D721Med (cell line): ENCODE measurements at regions not wholly inside any gene's neighbourhood (a gene's known extent, or its start where the extent isn't known, plus 50 kb on each side); places are given as distances from the start of the nearest gene placed in this dataset.

Experiments used
- DNase-seq: peaks from one replicate; pipeline ENCODE4 v3.0.0; 2011; ENCODE audit warnings: low spot score; ENCODE audit not compliant: insufficient read length
- FAIRE-seq: peaks from 2 replicates; lab custom pipeline; 2011; peaks lifted over from hg19 to GRCh38; lab: Jason Lieb, UNC
- TF ChIP-seq, protein P1 (sequence below): IDR thresholded peaks from 2 replicates; pipeline ENCODE4 v1.5.1; 2012; ENCODE audit warnings: mild to moderate bottlenecking, control low read depth; ENCODE audit not compliant: insufficient read depth; ENCODE audit errors: missing control alignments

DNA sequence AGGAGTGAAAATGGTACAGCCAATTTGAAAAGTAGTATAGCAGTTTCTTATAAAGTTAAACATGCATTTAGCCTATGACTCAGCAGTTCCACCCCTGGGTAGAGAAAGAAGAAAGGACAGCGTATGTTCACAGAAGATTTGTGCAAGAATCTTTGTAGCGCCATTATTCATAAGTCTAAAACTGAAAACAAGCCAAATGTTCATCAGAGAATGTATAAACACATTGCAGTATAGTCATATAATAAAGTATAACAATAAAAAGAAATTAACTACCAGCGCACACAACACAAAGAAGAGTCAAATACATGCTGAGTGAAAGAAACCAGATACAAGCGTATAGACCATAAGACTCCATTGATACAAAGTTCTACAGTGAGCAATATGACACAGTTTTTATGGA, 294.0 kb downstream of the SAMD5 start:
- DNase-seq (no peak), FAIRE-seq (no peak)
- TF ChIP-seq, protein P1, sequence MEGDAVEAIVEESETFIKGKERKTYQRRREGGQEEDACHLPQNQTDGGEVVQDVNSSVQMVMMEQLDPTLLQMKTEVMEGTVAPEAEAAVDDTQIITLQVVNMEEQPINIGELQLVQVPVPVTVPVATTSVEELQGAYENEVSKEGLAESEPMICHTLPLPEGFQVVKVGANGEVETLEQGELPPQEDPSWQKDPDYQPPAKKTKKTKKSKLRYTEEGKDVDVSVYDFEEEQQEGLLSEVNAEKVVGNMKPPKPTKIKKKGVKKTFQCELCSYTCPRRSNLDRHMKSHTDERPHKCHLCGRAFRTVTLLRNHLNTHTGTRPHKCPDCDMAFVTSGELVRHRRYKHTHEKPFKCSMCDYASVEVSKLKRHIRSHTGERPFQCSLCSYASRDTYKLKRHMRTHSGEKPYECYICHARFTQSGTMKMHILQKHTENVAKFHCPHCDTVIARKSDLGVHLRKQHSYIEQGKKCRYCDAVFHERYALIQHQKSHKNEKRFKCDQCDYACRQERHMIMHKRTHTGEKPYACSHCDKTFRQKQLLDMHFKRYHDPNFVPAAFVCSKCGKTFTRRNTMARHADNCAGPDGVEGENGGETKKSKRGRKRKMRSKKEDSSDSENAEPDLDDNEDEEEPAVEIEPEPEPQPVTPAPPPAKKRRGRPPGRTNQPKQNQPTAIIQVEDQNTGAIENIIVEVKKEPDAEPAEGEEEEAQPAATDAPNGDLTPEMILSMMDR, result no peak

DNA sequence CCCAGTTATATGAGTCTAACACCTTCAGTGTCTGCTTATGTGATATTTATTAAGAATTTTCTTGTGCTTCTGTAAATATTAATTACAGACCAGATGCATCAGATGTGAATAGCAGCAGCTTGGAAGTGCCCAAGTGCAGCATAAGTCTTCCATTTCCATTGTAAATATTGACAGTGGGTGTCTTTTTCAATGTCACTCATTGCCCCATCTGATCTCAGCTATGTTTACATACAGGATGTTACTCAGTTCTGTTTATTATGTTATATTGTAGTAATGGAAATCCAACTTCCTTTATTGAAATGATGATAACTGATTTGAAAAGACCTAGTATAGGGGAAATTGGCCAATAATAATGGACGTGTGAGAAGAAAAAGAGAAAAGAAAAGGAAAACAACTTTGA, 296.7 kb downstream of the SAMD5 start:
- DNase-seq (no peak), FAIRE-seq (no peak)
- TF ChIP-seq, protein P1, result no peak

DNA sequence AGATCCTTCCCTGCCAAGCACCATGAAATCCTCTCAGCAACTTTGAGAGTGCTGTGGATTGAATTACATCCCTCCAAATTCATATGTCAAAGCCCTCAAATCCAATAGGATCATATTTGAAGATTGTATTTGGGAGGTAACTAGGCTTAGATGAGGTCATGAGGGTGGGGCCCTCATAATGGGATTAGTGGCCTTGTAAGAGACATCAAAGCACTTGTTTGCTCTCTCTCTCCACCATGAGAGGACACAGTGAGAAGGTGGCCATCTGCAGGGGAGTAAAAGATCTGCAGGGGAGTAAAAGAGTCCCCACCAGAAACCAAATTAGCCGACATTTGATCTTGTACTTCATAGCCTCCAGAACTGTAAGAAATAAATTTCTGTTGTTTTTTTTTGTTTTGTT, 298.2 kb downstream of the SAMD5 start:
- TF ChIP-seq, protein P1, result no peak
- no peak for DNase-seq
- FAIRE-seq, result no peak

DNA sequence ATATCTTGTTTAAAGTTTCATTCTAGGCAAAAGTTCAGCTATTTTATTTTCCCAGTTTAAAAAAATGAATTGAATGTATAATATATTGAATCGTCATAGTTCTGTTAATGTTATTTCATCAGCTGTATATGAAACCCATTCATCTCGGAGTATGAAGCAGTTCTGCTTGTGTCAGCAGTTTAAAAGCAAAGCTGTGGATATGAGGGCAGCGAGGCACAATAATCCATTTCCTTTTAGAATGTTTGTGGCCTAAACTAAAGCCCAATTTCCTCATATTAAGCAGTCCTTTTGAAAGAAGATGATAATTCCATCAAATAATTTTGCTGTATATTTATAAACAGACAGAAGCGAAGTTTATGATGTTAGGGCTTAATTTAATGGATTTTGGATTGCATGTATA, 300.1 kb downstream of the SAMD5 start:
- TF ChIP-seq, protein P1, result no peak
- no peak for DNase-seq
- no peak for FAIRE-seq

DNA sequence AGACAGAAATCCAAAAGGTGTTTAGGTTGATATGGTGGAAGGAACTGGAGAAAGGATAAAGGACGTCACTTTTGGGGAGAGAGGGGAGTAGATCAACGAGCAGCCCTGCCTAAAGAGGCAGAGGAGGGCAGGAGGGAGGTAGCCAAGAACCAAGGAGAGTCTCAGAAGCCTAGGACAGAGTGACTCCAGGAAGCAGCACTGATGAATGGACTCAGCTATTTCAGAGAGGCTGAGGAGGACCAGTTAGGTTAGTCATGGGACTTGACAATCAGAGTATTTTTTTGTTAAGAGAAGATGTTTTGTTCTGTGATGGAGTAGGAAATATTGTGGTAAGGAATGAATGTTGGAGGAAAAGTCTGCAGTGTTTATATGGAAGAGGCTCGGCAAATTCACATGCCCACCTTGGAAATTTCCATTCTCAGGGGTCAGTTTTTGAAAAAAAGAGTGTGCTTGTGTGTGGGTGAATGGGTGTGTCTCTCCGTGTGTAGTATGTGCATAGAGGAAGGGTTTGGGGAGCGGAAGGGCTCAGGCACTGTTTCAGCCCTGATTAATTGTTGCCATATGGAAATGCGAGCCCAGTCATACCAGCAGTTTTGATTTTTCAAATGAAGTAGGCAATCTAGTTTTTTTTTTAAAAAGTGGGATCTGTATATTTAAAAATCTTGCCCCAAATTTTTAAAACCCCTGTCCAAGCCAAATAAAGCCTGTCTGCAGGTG, 303.6 kb downstream of the SAMD5 start:
- TF ChIP-seq, protein P1, result no peak
- no peak for FAIRE-seq
- no peak for DNase-seq

DNA sequence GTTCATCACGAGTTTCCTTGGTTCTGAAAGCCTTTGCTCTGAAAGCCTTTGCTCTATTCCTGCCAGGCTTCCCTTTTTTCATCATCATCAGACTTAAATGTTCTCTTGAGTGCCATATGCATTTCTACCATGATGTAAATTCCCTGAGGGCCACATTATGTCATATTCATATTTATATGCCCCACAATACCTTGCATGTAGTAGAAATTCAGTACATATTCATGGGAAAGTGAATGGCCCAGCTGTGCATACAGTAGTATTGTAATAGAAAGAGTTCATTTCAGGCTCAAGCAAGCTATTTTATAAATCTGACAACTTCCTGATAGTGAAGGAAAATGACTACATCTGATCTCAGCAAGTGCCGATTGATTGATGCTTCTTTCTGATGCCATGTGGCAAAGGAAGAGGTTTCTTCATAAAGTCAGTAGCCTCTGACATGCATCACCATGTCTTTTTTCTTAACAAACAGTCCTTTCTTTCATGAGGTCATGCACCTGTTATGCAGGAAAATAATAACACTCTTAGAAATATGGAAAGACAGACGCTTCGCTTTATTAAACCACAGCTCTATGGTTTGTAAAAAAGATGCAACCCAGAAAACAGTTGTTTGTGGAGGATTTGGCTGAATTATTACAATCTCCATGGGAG, 308.7 kb downstream of the SAMD5 start:
- FAIRE-seq (no peak), DNase-seq (no peak)
- TF ChIP-seq, protein P1, result no peak

DNA sequence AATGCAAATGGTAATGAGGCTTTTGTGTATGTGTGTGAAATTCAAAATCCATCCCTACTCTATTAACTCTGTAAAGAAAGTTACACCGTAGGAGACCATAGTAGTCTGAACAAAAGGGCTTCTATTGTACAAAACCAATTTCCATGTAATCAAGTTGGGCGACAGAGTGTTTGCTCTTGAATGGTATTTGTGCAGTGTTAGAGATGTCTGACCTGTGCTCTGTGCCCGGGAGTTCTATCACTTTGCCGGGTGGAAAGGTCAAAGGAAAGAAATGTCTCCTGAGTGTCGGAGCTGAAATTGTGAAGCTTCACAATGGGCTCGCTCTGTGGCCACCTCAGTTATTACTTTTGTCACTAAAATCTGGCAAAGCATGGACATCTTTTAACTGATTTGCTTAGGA, 312.0 kb downstream of the SAMD5 start:
- DNase-seq, result no peak
- TF ChIP-seq, protein P1, result no peak
- FAIRE-seq, result no peak
